Endothelial cell (in vitro differentiated cells): ENCODE measurements at regions not wholly inside any gene's neighbourhood (a gene's known extent, or its start where the extent isn't known, plus 50 kb on each side); places are given as distances from the start of the nearest gene placed in this dataset.
"Not testable (repeated sequence)": the region's sequence is repeated elsewhere in the genome, so short reads cannot be mapped to it uniquely, and the experiment has no call there.

Experiments
- DNase-seq: peaks from one replicate; pipeline ENCODE4 v3.0.0; 2021; ENCODE audit warnings: low spot score
- H3K27ac Mint-ChIP-seq: one replicate; pipeline ENCODE4 v1.8.0; 2021; ENCODE audit warnings: mixed read lengths, inconsistent platforms; ENCODE audit not compliant: unreplicated experiment
- H3K27me3 Mint-ChIP-seq: one replicate; pipeline ENCODE4 v1.8.0; 2021; ENCODE audit warnings: mild to moderate bottlenecking, moderate library complexity, mixed read lengths, inconsistent platforms; ENCODE audit not compliant: unreplicated experiment
- H3K36me3 Mint-ChIP-seq: one replicate; pipeline ENCODE4 v1.8.0; 2021; ENCODE audit warnings: mild to moderate bottlenecking, low read depth, mixed read lengths, inconsistent platforms; ENCODE audit not compliant: unreplicated experiment
- H3K4me1 Mint-ChIP-seq: one replicate; pipeline ENCODE4 v1.8.0; 2021; ENCODE audit warnings: mild to moderate bottlenecking, mixed read lengths, inconsistent platforms; ENCODE audit not compliant: unreplicated experiment
- H3K4me3 Mint-ChIP-seq: one replicate; pipeline ENCODE4 v1.8.0; 2021; ENCODE audit warnings: mild to moderate bottlenecking, mixed read lengths, inconsistent platforms; ENCODE audit not compliant: unreplicated experiment
- H3K9me3 Mint-ChIP-seq: one replicate; pipeline ENCODE4 v1.8.0; 2021; ENCODE audit warnings: mixed read lengths, inconsistent platforms; ENCODE audit not compliant: unreplicated experiment
- CTCF ChIP-seq: fragments of 200-600 bp; sonication (generic); IDR thresholded peaks from one replicate; pipeline ENCODE4 v1.5.0; 2021; ENCODE audit warnings: antibody characterized with exemption; ENCODE audit not compliant: unreplicated experiment

GRCh38 chr20:33927724-33928123 is 66.0 kb upstream of the RALY start:
- Mint-ChIP-seq H3K27ac (no peak overlapping the region), H3K36me3 (no peaks in the 10 kb centered on the region), H3K4me1 (no peaks in the 10 kb centered on the region), H3K4me3 (no peak overlapping the region), H3K27me3 (no peaks in the 10 kb centered on the region), H3K9me3 (no peaks in the 10 kb centered on the region)
- DNase-seq: no peak
- TF ChIP-seq CTCF: no peak

- Mint-ChIP-seq H3K9me3 (no peaks in the 10 kb centered on the region), H3K27me3 (no peaks in the 10 kb centered on the region), H3K36me3 (no peaks in the 10 kb centered on the region), H3K4me3 (no peak overlapping the region), H3K4me1 (peaks cover 3% of the 10 kb centered on the region), H3K27ac (no peak overlapping the region)
- no peak for DNase-seq
- TF ChIP-seq CTCF: no peak
Observed at GRCh38 chr20:33929917-33930316, 63.8 kb upstream of the RALY start.

GRCh38 chr20:33933469-33933909 is 60.2 kb upstream of the RALY start:
- Mint-ChIP-seq H3K27ac (no peak overlapping the region), H3K4me1 (peaks cover 3% of the 10 kb centered on the region)
- DNase-seq: peak; percentile 55

GRCh38 chr20:33936656-33937055 is 57.1 kb upstream of the RALY start:
- no peaks in the 10 kb centered on the region for H3K27me3 Mint-ChIP-seq

More at GRCh38 chr20:33933469-33933909, 60.2 kb upstream of the RALY start:
- no peaks in the 10 kb centered on the region for H3K9me3 Mint-ChIP-seq
- no peaks in the 10 kb centered on the region for H3K36me3 Mint-ChIP-seq
- H3K27me3 Mint-ChIP-seq: no peaks in the 10 kb centered on the region
- TF ChIP-seq CTCF: no peak
- H3K4me3 Mint-ChIP-seq: no peak overlapping the region

GRCh38 chr20:33939031-33939430 is 54.7 kb upstream of the RALY start:
- not testable (repeated sequence) for H3K27me3 Mint-ChIP-seq, H3K9me3 Mint-ChIP-seq, H3K36me3 Mint-ChIP-seq, H3K4me3 Mint-ChIP-seq, H3K4me1 Mint-ChIP-seq, H3K27ac Mint-ChIP-seq, DNase-seq

More at GRCh38 chr20:33936656-33937055, 57.1 kb upstream of the RALY start:
- Mint-ChIP-seq H3K27ac (no peak overlapping the region), H3K4me1 (peaks cover 3% of the 10 kb centered on the region), H3K4me3 (no peak overlapping the region), H3K36me3 (no peaks in the 10 kb centered on the region), H3K9me3 (no peaks in the 10 kb centered on the region)
- DNase-seq: no peak
- no peak for TF ChIP-seq CTCF

- Mint-ChIP-seq H3K4me1 (no peaks in the 10 kb centered on the region), H3K9me3 (no peaks in the 10 kb centered on the region), H3K27ac (no peak overlapping the region), H3K36me3 (no peaks in the 10 kb centered on the region), H3K4me3 (no peak overlapping the region), H3K27me3 (no peaks in the 10 kb centered on the region)
- DNase-seq: no peak
- TF ChIP-seq CTCF: no peak
Observed at GRCh38 chr20:33940666-33941065, 53.0 kb upstream of the RALY start.
